Prostate gland (tissue), 2 donors: ENCODE measurements at regions not wholly inside any gene's neighbourhood (a gene's known extent, or its start where the extent isn't known, plus 50 kb on each side); places are given as distances from the start of the nearest gene placed in this dataset.

Source experiments
- POLR2A ChIP-seq: fragments of 450-650 bp; IDR thresholded peaks from one replicate; pipeline ENCODE4 v1.6.1; 2016; ENCODE audit warnings: antibody characterized with exemption, mild to moderate bottlenecking
- POLR2AphosphoS5 ChIP-seq: sonication (generic); formaldehyde crosslinking; IDR thresholded peaks from one replicate; pipeline ENCODE4 v1.6.1; 2017; ENCODE audit warnings: antibody characterized with exemption
- TF ChIP-seq, protein P1 (sequence below), 4 experiments: fragments of 200-600 bp in 2 of 4; fragments of 450-650 bp in 2 of 4; sonication (generic) in 2 of 4; IDR thresholded peaks; 1 replicate in 3 of 4; 2 replicates in 1 of 4; pipeline ENCODE4 v1.5.1; 2016 to 2019; ENCODE audit warnings: antibody characterized with exemption in 4 of 4, mild to moderate bottlenecking in 2 of 4, moderate library complexity in 2 of 4

DNA sequence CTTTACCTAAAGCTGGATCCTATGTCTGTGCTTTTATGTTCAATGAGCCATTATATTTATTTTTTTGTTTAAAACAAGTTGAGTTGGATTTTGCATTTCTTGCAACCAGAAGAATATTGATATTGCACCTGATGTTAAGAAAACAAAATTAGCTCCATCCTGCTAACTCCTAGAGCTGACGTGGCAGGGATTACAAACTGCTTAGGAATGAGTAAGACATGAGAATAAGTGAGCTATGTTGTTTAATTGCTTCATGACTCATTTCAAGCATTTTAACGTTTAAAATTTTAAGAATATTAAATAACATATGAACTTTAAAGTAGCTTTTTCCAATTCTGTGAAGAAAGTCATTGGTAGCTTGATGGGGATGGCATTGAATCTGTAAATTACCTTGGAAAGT lies 663.5 kb downstream of the EPM2A start:
- TF ChIP-seq, protein P1, sequence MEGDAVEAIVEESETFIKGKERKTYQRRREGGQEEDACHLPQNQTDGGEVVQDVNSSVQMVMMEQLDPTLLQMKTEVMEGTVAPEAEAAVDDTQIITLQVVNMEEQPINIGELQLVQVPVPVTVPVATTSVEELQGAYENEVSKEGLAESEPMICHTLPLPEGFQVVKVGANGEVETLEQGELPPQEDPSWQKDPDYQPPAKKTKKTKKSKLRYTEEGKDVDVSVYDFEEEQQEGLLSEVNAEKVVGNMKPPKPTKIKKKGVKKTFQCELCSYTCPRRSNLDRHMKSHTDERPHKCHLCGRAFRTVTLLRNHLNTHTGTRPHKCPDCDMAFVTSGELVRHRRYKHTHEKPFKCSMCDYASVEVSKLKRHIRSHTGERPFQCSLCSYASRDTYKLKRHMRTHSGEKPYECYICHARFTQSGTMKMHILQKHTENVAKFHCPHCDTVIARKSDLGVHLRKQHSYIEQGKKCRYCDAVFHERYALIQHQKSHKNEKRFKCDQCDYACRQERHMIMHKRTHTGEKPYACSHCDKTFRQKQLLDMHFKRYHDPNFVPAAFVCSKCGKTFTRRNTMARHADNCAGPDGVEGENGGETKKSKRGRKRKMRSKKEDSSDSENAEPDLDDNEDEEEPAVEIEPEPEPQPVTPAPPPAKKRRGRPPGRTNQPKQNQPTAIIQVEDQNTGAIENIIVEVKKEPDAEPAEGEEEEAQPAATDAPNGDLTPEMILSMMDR (IDR thresholded peaks at IDR 0.05): no peak
- TF ChIP-seq POLR2A (no peak), POLR2AphosphoS5 (no peak)
